GM21723 (cell line): ENCODE measurements at regions not wholly inside any gene's neighbourhood (a gene's known extent, or its start where the extent isn't known, plus 50 kb on each side); places are given as distances from the start of the nearest gene placed in this dataset.

Experiments
- ATAC-seq: cut with Tn5 transposase; IDR thresholded peaks from one replicate; pipeline ENCODE4 v1.9.1; 2021; ENCODE audit warnings: mild to moderate bottlenecking, moderate library complexity; ENCODE audit not compliant: unreplicated experiment

GRCh38 chr3:43156812-43157455 is 51.1 kb upstream of the POMGNT2 start:
- no peak for ATAC-seq

DNA sequence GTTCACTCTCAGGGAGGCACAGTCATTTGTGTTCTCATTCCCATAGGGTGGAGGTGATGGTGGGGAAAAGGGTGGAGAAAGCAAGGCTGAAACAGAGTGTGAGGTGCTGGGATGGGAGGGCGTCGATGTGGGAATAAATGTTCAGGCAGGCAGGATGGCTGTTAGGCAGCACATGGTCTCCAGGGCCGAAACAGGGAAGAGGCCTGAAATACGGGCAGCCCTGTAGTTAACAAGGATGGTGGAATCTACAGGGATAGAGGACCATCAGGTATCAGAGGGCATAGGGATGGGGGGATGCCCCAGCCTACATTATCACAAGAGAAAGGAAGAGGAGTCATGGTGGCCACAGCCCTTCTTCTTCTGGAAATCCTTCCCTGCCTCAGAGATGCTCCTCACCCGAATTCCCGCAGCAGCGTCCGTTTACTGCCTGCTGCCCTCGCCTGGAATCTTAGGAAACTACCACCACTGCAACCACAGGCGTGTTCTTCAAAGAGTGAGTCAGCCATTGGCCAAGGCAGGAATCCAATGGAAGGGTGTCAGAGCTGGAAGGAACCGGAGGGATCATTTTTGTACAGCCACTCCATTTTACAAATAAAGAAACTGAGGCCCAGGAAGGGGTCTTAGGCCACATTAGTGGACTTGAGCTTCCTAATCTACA is 49.7 kb upstream of the POMGNT2 start:
- no peak for ATAC-seq
